ENCODE measurements at regions not wholly inside any gene's neighbourhood (a gene's known extent, or its start where the extent isn't known, plus 50 kb on each side); places are given as distances from the start of the nearest gene placed in this dataset.

- no peak overlapping the region for H3K9ac ChIP-seq (replicated peaks in 1 of 4; ENCODE audit: extremely low read depth in 1 of 4, low read depth in 3 of 4, low read length in 3 of 4)
- 78% methylated on average over 14 of the region's 16 CpGs; no CpG with 5 or more reads in 1 of the 2 experiments for WGBS, 2 experiments (ENCODE audit: extremely low coverage in 1 of 2, insufficient coverage in 1 of 2, insufficient read length in 1 of 2, insufficient replicate concordance in 2 of 2, low coverage in 1 of 2, low lambda C conversion rate in 2 of 2, missing lambda C conversion rate in 1 of 2)
- DNase-seq (ENCODE audit: low read depth in 1 of 2, low spot score in 2 of 2) (peak in 1 of 2 experiments; percentile 30), FAIRE-seq (no peak)
- H3K79me2 ChIP-seq (ENCODE audit: control insufficient read depth in 1 of 2, insufficient read depth in 2 of 2, low read length in 2 of 2) = no peaks in the 10 kb centered on the region
- no peak overlapping the region for H2BK15ac ChIP-seq (ENCODE audit: low read length)
- H2BK12ac ChIP-seq (ENCODE audit: low read depth, low read length) = peak overlapping the region; percentile 60; the same call in 1 of the 2 replicates
- H3K14ac ChIP-seq (ENCODE audit: insufficient read length) = no peak overlapping the region
- no peak overlapping the region for H2BK5ac ChIP-seq (ENCODE audit: low read depth, low read length)
- no peak overlapping the region for H3K4me2 ChIP-seq (ENCODE audit: insufficient read depth in 1 of 2, low read depth in 2 of 2, low read length in 2 of 2)
- ChIA-PET POLR2A (ENCODE audit: partially characterized antibody) (interaction anchor here (1.2 kb wide), 1 partner anchor 28 kb away, joined by 3 read pairs; no protein-coding TSS in a partner anchor), CTCF (ENCODE audit: partially characterized antibody) (no interaction called here)
- H3K4me3 ChIP-seq (ENCODE audit: extremely low read depth in 1 of 4, insufficient read depth in 2 of 4, low read depth in 3 of 4, low read length in 4 of 4) = no peak overlapping the region
- no peak overlapping the region for H4K5ac ChIP-seq (ENCODE audit: insufficient read length, low read depth, low read length)
- no peak overlapping the region for H3K4ac ChIP-seq (replicated peaks; ENCODE audit: insufficient read length, low read depth, low read length)
- no peak overlapping the region for H3K56ac ChIP-seq (replicated peaks; ENCODE audit: insufficient read length, low read depth, low read length)
- no peak overlapping the region for H3K23ac ChIP-seq (ENCODE audit: insufficient read length)
- no peak overlapping the region for H2BK120ac ChIP-seq (replicated peaks; ENCODE audit: low read depth, low read length)
- no peak overlapping the region for H3K27ac ChIP-seq (ENCODE audit: low read depth, low read length)
- H3K9me3 ChIP-seq (ENCODE audit: insufficient read depth in 2 of 2, low read depth in 1 of 2, low read length in 1 of 2) = peaks cover 3 to 13% of the 10 kb centered on the region in 2 experiments; a peak in 2 of 4 replicates
- no peak overlapping the region for H4K8ac ChIP-seq (ENCODE audit: extremely low read depth, insufficient read depth, low read length)
- H3K4me1 ChIP-seq (replicated peaks in 1 of 4; ENCODE audit: control insufficient read depth in 3 of 4, insufficient read depth in 4 of 4, low read length in 3 of 4) = peaks cover 0 to 10% (median 4%) of the 10 kb centered on the region in 4 experiments; a peak in 4 of 7 replicates
- peak overlapping the region; percentile 52 for H4K91ac ChIP-seq (replicated peaks; ENCODE audit: insufficient read length, low read length)
- no peak overlapping the region for H2AFZ ChIP-seq (ENCODE audit: low read length)
- no peaks in the 10 kb centered on the region for H3K36me3 ChIP-seq (ENCODE audit: control insufficient read depth in 2 of 4, insufficient read depth in 4 of 4, low read length in 3 of 4)
- 0 out of 2 replicates have a peak overlapping the region, but pooled peaks have one; percentile 72 for H2BK20ac ChIP-seq (ENCODE audit: low read length)
- no peak overlapping the region; the same call in 1 of the 2 replicates for H3K18ac ChIP-seq (ENCODE audit: extremely low read depth, low read length)
- H3K23me2 ChIP-seq (ENCODE audit: low read depth, low read length) = peaks cover 10% of the 10 kb centered on the region; the same call in 1 of the 2 replicates
- H2AK5ac ChIP-seq (ENCODE audit: low read depth, low read length) = no peak overlapping the region
- H3K27me3 ChIP-seq (replicated peaks in 1 of 4; ENCODE audit: control insufficient read depth in 3 of 4, extremely low read depth in 1 of 4, insufficient read depth in 3 of 4, low read length in 3 of 4) = no peaks in the 10 kb centered on the region
- no peaks in the 10 kb centered on the region for H3K79me1 ChIP-seq (ENCODE audit: low read depth, low read length)
- TF ChIP-seq MAFK (IDR thresholded peaks at IDR 0.05; ENCODE audit: low read depth, low read length) = no peak
- H4K20me1 ChIP-seq (replicated peaks in 1 of 2; ENCODE audit: control insufficient read depth in 1 of 2, insufficient read depth in 2 of 2, low read length in 2 of 2) = no peaks in the 10 kb centered on the region
These were observed 226.9 kb downstream of the DLL1 start for GRCh38 chr6:170063851-170064602.

Measured in H1 (cell line).